DMS153 treated with DMSO at 0.1 percent for 48 hours (cell line): ENCODE measurements at regions not wholly inside any gene's neighbourhood (a gene's known extent, or its start where the extent isn't known, plus 50 kb on each side); places are given as distances from the start of the nearest gene placed in this dataset.
A peak's percentile ranks its signal among the peaks of the same experiment; 100 is the strongest.
"Not testable (repeated sequence)": the region's sequence is repeated elsewhere in the genome, so short reads cannot be mapped to it uniquely, and the experiment has no call there.

Source experiments
- DNase-seq: peaks from one replicate; lab custom pipeline; 2025; ENCODE audit not compliant: unreplicated experiment; lab: John Stamatoyannopoulos, UW

DNA sequence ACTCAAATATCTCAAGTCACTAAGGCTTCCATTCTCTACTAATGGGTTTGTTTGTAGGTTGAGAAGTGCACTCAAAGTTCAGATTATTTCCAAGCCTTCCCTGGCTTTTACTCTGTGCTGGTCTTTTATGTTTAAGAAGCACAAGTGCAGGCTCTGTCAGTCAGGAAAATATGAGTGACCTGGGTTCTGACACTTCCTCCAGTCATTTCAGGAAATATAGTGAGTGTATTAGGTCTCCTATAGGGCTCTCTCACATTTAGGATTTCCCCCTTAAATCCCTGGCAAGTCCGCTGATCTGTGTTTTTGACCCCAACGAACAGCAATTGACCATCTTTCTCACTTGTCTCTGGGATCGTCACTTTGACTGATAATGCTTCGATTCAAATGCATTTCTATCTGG lies 210.2 kb downstream of the ARPP21 start:
- no peak for DNase-seq

DNA sequence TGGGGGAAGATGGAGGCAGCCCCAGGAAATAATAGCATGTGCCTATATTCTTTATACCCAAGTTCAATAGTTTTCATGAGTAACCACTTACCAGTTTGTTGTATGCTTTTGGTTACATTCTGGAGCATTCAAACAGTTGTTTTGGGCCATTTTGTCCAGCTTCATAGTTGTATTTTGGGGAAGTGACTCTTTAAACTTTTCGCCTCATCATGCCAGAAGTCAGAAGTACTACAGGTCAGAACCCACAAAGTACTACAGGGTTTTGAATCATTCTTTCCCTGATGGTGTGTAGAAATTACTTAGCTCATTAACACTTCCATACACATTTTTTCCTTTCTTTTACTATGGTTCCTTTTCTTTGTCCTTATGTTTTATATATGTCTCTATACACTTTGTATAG lies 210.6 kb downstream of the ARPP21 start:
- no peak for DNase-seq

DNA sequence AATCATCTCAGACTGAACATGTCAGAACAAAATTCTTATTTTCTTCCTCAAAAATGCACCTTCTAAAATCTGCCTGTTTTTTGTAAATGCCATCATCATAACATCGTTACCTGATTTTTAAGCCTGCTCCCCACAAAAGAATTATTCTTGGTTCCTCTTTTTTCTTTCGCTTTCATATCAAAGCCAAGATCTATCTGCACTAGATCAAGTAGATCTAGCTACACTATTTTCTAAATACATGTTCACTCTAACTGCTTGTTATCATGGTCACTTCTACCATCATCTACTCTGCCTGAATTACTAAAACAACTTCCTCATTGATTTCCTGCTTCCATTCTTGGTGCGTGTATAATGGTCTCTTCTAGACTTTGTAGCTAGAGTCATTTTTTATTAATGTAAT lies 217.7 kb downstream of the ARPP21 start:
- DNase-seq: no peak

DNA sequence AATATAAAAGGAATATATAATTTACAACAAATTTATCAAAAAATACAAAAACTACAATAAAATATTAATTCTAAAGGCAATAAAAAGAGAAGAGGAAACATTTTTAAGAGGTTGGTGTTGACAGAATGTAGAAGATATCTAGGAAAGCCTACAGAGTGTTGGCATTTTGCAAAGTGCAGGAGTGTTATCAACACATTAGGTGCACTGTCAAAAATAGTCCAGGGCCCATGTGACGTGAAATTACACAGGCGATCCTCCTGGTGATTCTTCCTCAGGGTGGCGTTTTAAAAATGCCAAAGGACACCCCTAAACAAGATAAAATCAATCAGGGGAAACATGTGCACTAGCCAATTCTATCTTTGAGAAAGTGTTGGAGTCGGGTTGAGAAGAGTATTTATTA lies 222.7 kb downstream of the ARPP21 start:
- DNase-seq: no peak

- no peak for DNase-seq
Observed at GRCh38 chr3:35864871-35865270, 225.5 kb downstream of the ARPP21 start.

DNA sequence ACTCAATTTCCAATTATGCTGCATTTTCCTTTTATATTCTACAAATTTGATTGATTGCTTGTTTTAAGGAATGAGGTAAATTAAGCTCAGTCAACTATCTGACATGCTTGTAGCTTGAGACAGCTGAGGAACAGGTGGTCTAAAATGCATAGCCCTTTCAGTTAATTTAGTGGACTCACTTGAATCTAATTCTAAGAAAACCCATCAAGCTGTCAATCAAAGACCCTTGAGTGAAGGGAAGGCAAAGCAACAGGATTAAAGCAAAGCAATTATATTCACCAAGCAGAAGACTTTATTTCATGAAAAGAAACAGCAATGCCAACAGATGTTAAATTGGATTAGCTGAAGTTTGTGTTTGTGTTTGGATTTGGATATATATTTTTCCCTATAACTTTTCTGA lies 228.5 kb downstream of the ARPP21 start:
- DNase-seq: no peak

DNA sequence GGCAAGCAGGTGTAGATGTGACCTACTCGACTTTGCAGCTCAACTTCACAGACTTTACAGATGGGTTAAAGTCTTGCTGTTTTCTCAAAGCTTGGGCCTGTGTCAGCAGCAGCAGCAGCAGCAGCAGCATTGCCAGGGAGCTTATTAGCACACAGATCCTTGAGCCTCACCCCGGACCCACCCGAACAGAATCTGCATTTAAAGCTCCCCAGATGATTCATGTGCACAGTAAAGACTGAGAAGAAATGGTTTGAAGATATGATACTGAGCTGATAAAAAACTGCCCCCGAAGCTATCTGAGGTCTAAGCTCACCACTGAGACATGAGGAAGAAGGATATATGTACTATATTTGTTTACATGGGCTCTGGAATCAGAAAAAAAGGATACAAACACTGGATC lies 231.7 kb downstream of the ARPP21 start:
- DNase-seq: no peak

- no peak for DNase-seq
Observed at GRCh38 chr3:35883929-35884328, 244.6 kb downstream of the ARPP21 start.

GRCh38 chr3:35894735-35895134 lies 255.4 kb downstream of the ARPP21 start:
- DNase-seq: no peak

GRCh38 chr3:35899245-35899644 lies 259.9 kb downstream of the ARPP21 start:
- no peak for DNase-seq

- no peak for DNase-seq
Observed at GRCh38 chr3:35900079-35900478, 260.8 kb downstream of the ARPP21 start.

GRCh38 chr3:35908366-35909232 lies 269.3 kb downstream of the ARPP21 start:
- peak; percentile 15 for DNase-seq

DNA sequence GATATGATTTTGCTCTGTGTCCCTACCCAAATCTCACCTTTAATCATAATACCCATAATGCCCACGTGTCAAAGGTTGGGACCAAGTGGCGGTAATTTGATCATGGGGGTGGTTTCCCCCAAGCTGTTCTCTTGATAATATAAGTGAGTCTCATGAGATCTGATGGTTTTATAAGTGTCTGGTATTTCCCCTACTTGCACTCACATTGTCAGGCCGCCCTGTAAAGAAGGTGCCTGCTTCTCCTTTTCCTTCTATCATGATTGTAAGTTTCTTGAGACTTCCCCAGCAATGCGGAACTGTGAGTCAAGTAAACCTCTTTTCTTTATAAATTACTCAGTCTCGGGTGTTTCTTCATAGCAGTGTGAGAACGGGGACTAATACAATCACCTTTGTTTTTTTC lies 279.8 kb downstream of the ARPP21 start:
- no peak for DNase-seq

GRCh38 chr3:35921718-35922117 lies 282.4 kb downstream of the ARPP21 start:
- DNase-seq: no peak

DNA sequence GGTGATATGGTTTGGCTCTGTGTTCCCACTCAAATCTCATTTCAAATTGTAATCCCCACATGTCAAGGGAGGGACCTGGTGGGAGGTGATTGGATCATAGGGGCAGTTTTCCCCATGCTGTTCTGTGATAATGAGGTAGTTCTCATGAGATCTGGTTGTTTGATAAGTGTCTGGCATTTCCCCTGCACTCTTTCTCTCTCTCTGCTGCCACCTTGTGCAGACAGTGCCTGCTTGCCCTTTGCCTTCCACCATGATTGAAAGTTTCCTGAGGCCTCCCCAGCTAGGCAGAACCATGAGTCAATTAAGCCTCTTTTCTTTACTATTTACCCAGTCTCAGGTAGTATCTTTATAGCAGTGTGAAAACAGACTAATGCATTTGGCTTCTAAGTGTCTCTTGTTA lies 284.7 kb downstream of the ARPP21 start:
- DNase-seq: not testable (repeated sequence)

- no peak for DNase-seq
Observed at GRCh38 chr3:35927441-35927840, 288.1 kb downstream of the ARPP21 start.

DNA sequence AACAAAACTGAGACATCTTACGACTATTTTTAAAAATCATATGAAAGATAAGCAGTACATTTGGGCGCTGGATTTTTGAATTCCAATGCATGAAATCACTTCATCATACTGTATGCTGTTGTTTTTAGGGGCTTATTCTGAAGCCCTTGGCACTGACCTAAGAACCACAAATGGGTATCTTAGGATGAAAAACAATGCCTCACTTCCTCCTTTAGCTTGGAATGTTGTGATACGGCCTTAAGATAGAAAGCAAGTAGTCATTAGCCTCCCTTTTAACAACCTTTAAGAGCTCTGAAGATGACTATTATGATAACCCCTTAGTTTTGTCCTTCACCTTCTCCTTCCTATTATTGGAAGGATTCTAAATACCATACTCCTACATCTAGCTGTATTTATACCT lies 289.8 kb downstream of the ARPP21 start:
- DNase-seq: no peak

DNA sequence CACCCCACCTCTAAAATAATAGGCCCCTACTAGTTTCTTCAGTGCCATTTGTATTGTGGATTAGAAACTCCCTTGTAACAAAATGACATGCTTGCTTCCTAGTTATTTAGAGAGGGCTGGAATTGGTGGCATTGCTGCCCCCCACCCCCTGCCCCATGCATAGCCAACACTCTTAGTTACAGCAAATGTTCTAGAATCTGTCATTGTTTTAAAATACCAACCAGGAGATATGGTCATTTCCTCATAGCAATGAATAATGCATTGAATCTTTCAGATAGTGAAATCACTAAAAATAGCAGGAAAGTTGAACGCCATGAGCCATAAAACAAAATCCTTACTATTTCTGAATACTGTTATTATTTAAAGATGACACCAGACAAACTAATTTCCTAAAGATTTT lies 292.5 kb downstream of the ARPP21 start:
- DNase-seq: no peak

- no peak for DNase-seq
Observed at GRCh38 chr3:35932995-35933394, 293.7 kb downstream of the ARPP21 start.

DNA sequence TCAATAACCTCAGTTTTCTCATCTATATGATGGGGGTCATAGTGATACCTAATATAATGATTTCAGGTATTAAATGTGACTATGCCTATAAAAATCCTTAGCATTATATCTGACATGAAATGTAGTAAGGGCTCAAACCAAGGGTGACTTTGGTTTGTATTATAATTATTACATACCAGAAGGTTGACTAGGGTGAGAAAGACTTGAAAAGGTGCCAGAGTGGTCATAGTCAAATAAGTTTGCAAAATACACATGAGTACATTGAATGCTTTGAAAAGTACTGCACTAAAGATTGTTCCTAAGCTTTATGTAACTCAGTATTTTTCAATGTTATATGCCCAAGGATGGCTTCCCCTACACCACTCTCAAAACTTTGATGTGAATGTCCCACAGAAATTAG lies 297.2 kb downstream of the ARPP21 start:
- DNase-seq: no peak

DNA sequence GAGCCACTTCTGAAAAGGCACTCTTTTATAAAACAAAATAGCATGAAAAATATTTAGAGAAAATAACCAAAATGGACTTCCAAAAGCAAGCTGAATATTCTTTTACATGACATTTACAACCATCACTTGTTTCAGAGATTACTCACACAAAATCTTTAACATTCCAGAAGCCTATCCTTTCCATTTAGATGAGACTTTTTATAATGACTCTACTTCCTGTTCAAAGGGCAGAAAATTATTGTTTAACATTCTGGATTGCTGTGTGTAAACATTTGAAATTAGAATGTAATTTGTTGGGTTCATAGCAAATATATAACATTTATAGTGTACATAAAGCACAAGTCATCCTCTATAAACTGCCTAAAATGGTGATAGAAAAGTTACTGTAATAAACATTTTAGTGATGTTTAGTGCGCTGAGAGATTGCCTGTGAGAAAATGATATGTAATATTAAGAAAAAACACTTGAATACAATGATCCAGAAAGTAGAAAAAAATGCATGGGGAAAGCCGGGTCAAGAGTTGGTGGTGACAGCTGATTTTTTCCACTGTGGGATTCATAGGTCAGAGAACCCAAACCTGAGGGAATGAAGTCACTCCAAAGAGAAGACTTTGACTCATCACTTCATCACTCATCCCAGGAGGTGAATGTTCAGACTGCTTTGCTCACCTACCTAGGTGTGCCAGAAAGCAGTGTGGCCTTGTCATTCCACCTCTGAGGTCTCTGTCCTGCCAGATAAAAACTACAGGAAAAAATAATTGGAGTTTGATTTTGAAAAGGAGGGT lies 305.8 kb downstream of the ARPP21 start:
- DNase-seq: no peak

DNA sequence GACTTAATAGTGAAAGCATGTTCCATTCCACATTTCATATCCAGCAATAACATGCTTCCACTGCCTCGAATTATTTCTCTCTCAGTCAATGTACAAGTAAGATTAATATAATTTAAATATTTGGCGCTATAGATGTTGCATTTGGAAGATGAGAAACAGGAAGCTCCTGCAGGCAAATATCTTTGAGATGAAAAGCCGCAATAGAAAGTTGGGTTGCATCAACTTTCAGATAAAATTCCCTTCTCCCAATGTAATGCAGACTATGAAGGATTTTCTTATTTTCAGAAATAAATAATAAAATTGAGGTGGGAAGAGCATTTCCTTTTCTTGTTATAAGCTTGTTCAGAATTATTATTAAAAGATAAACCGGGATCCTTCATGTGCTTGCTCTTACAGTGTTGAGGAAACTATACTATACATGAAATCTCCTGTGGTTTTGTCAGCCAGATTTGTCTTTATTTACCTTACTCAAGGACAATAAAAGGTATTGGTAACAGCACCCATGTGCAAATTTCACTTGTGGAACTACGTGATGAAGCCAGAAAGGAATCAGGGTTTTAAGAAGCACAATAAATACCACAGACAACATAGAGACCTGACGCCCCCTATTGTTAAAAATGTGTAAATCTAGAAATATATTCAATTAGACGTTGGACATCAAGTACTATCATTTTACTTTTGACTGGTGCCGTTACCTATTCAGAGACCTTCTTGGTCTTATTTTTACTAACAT lies 307.0 kb downstream of the ARPP21 start:
- no peak for DNase-seq
